NCI-H510A treated with DMSO at 0.1 percent for 48 hours (cell line): ENCODE measurements at regions not wholly inside any gene's neighbourhood (a gene's known extent, or its start where the extent isn't known, plus 50 kb on each side); places are given as distances from the start of the nearest gene placed in this dataset.
"Not testable (repeated sequence)": the region's sequence is repeated elsewhere in the genome, so short reads cannot be mapped to it uniquely, and the experiment has no call there.

Source experiments
- DNase-seq: peaks from one replicate; lab custom pipeline; 2025; lab: John Stamatoyannopoulos, UW

DNA sequence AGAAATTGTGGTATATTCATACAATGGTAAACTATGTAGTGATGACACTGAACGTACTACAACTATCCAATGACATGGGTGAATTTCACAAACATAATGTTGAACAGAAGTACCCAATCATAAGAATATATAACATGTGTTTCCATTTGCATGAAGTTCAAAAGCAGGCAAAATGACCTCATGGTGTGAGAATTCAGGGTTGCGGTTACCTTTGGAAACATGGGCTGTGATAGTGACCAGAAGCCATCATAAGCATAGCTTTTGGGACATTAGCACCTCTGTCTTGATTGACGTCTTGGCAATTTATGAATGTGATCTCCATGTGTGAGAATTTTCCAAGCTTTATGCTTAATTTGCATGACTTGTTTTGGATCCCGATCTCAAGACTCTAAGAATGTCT, 500.1 kb upstream of the JAG1 start:
- no peak for DNase-seq

GRCh38 chr20:11174861-11175260, 501.1 kb upstream of the JAG1 start:
- DNase-seq: no peak

DNA sequence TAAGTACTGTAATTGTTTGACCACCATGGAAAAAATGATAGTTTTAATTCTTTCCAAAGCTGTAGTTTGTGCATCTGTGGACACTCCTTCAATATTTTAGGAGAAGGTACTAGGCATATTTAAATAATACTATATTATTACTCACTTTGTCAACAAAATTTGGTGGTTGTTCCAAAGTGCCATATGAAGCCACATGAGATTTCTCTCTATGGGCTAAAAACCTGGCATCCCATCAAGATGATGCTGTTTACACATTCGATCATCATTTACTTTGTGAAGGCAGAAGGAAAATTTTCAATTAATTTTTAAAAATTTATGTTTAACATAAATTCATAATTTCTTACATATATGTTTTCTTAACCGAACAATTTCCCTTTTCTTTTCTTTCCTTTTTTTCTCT, 502.6 kb upstream of the JAG1 start:
- DNase-seq: no peak

GRCh38 chr20:11178946-11179654, 505.3 kb upstream of the JAG1 start:
- DNase-seq: no peak

DNA sequence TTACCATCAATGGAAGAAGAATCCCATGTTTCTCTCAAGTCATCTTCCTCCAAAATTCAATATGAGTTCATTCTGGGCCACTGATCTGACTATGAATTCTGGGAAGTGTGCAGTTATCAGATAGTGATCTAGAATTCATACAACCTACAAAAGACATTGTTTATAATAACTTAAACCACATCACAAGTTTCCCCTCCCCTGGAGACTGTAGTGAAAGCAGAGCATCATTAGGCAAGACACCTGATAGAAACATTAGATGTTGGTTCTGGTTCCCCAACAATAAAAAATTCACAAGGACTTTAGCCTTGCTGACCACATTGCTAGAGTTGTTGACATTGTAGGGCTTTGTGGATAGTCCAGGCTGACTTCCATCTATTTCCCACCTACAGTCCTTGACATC, 506.4 kb upstream of the JAG1 start:
- DNase-seq: no peak

DNA sequence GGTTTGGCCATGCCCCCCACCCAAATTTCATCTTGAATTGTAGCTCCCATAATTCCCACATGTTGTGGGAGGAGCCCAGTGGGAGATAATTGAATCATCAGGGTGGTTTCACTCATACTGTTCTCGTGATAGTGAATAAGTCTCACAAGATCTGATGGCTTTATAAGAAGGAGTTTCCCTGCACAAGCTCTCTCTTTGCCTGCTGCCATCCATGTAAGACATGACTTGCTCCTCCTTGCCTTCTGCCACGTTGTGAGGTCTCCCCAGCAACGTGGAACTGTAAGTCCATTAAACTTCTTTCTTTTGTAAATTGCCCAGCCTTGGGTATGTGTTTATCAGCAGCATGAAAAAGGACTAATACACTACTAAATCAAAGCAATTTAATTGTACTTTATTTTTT, 507.3 kb upstream of the JAG1 start:
- DNase-seq: not testable (repeated sequence)

DNA sequence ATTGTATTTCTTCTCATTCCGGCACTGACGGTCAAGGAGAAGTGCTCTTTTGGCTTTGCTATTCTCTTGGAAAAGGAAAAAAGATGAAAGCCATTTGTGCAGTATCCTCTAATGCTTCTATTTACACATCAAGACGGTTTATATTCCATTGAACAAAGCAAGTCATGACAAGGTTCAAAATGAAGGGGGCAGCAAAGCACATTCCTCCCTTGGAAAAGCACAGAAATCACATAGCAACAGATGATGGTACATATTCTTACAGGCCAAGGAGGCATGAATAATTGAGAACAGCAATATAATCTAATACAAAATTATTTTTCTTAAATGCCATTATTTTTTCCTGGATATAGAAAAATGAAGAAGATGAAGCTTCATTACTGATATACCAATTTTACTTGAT, 508.2 kb upstream of the JAG1 start:
- DNase-seq: no peak

DNA sequence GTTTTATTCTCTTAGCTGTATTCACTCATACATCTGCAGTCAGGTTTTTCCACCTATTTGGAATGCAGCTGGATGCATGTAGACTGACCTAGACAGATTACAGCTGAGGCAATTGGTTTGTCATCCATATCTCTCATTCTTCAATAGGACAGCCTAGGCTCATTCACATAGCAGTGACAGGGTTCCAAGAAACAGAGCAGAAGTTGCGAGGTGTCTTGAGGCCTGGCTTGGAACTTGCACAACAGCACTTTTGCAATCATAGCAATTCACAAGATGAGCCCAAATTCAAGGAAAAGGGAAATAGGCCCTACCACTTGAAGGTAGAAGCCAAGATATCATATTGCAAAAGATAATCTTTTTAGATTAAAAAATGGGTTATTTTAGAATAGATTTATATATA, 508.9 kb upstream of the JAG1 start:
- DNase-seq: no peak

GRCh38 chr20:11186301-11187008, 512.7 kb upstream of the JAG1 start:
- DNase-seq: no peak

DNA sequence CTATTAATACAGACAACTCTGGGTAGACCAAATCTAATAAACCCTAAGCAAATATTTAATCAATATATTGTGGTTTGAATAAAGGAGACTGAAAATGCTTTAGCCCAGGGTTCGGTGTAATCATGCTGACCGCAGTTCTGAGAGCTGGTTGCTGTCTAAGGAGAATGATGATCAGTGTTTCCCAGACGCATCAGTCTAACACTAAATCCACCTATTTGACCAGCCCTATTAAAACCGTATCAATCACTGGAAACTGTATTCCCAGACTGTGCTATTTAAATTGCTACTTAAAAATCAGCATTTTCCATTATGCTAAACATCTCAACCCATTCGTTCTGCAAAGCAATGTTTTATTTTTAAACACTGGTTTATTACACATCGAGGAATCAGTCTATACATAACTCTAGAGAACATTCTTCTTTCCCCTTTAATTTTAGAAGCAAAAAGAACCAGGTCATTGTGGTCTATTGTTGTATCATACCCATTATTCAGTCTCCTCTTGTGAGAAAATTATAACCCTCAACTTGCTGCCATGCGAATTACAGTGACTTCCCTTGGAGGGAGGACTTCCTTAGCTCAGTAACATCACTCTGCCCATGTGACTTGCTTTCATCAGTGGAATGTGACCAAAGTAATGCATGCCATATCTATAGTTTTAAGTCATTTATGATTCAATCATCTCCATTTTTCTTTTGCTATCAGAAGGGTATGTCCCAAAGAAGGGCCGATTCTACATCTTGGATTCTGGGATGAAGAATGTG, 515.2 kb upstream of the JAG1 start:
- DNase-seq: no peak

DNA sequence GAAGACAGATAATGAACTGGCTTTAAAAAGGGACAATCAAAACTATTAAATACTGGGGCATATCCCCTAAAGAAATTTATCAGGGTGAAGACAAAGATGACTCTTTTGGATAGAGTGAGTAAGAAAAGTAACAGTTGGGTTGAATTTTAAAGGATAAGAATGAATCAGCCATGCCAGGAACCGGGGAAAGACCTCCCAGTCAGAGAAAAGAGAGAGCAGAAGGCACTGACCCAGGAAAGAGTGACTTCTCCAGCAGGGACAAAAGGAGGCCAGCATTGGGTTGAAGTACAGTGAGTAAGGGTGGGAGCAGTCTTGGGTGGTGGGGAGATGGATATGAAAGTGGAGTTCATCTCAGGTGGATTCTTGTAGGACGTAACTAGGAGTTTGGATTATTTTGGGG, 516.9 kb upstream of the JAG1 start:
- DNase-seq: no peak

DNA sequence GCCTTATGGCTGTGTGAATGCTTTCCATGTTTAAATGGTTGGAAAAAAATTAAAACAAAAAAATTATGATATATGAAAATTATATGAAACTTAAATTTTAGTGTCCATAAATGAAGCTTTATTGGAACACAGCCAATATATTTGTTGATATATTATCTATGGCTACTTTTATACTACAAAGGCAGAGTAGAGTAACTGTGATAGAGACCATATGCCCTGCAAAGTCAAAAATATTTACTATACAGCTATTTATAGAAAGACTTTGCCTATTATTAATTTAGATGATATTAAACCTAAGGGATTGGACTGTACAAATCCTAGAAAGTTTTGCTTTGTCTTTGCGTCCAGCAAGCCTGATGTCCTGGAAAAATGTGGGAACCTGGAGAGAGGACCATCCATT, 518.3 kb upstream of the JAG1 start:
- DNase-seq: no peak

GRCh38 chr20:11193241-11193640, 519.4 kb upstream of the JAG1 start:
- no peak for DNase-seq

- peak; percentile 34 for DNase-seq
These were observed 521.4 kb upstream of the JAG1 start for GRCh38 chr20:11195169-11195568.

- DNase-seq: peak; percentile 72
These were observed 522.2 kb upstream of the JAG1 start for GRCh38 chr20:11195899-11196558.

DNA sequence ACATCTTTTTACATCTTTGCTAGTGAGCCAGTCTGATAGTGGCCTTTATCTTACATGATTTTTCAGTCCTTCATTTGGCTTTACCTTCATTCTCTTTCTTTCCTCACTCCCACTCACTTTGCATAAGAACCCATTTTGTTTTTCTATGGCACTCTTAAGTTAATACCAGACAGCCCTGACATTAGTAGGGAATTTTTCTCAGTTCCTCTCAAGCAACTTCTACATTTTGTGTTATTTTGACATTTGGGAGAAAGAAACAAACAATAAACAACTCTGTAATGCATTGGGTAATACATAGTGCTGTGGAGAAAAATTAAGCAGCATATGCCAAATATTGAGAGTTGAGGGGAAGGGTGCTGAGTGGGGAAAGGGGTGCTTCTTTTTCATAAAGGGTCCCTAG, 524.1 kb upstream of the JAG1 start:
- no peak for DNase-seq

GRCh38 chr20:11200423-11200822, 526.6 kb upstream of the JAG1 start:
- DNase-seq: no peak

DNA sequence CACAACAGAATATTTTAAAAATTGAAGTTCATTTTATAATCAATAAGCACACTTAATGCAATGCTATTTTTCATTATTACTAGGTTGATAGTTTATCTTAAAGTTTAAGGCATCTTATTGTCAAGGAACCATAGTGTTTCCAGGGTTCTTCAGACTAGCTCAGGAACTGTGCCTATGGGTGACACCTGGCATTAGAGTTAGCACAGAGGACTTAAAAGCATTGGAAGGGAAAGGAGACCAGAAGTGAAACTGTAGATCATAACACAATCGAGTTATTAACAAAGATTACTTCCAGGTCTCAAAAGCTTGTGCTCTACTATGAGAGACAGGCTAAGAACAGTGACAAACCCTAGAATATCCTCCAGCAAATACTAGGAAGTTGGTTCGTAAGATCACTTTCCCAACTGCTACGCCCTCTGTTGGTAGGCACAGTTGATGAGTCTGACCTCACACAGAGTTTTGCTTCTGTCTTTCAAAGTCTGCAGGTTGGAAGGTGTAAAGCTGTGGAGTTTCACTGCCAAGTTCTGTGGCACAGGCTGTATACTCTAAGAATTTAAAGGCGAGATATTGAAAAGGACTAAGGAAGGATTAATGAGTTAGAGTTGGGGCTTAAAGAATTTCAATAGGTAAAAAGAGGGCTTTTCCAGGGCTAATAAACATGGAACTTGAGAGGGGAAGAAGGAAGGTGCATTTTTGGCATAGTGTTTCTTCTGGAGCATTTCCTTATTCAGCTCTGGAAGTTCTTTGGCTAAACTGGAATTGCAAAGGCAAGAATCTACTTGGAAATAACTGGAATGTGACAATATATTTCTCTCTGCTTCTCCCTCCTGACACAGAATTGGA, 531.3 kb upstream of the JAG1 start:
- DNase-seq: peak; percentile 65

DNA sequence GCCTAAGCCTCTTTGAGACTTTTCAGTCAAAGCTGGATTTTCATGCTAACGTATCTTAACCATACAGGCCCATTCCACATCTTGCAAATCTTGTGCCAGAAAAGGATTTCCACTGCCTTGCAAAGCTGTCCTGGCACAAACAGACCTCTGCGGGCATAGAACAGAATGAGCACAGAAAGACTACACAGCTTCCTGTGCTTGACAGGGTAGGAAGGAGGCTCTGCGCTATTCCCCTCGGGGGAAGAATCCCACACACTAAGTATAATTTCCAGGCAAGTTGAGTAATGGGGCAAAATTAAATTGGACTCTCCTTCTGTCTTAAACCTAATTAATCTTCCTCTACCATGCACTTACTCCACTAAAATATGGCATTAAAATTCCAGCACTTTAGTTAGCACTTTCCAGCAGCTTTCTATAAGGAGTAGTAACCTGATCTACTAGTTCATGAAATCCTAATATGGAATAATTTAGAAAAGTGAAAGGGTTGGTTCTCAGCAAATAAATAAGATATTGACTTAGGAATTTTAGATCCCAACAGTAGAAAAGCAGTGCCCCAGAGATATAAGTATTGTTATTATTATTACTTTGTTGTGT, 532.1 kb upstream of the JAG1 start:
- DNase-seq: no peak

DNA sequence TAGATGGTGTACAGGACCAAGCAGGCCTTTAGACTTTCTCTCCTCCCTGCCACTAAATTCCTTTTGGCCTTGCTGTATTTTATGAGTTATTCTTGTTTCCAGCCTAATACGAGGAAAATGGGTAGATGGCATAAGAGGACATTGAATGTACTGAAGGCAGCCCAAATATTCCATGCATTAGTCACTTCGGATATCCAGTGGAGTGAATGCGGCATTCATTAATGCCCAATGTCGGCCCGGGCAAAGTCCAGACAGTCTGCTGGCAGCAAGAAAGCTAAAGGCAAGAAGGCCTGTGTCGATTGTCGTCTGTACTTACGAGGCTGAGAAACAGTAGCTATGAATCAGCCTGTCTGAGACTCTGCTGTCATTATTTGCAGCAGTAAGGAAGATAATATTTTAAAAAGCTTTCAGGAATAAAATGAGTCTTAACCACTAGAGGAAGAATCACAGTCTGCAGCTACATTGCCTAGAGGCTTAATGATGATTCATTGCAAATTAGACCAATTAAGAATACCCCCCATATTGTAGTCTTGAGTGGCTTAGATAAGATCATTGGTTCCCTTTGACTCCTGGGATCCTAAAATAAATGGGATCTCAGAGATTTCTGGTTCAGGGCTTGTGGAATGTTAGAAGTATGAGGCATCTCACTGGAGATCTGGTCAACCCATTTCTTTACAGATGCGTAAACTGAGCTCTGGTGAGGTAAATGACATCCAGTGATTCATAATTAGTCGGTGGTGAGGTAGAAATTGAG, 534.1 kb upstream of the JAG1 start:
- DNase-seq: no peak

DNA sequence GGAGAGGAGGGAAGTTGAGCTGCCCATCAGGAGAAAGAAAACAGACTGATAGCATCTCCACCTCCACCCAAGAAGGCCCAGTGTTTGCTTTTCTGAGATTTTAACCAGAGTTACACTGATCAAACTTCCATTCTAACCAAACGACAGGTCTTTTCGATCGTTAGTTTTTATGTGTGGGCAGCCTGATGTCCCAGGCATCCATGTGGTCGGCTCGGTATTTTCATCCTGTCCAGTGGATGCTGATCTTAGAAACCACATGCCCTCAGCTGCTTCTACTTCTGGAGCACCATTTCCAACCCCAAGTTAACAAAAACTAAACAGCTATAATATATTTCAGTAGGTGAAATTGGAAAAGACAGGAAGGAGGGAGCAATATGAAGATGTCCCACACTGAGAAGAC, 536.8 kb upstream of the JAG1 start:
- DNase-seq: no peak
